ENCODE measurements at regions not wholly inside any gene's neighbourhood (a gene's known extent, or its start where the extent isn't known, plus 50 kb on each side); places are given as distances from the start of the nearest gene placed in this dataset.

DNA sequence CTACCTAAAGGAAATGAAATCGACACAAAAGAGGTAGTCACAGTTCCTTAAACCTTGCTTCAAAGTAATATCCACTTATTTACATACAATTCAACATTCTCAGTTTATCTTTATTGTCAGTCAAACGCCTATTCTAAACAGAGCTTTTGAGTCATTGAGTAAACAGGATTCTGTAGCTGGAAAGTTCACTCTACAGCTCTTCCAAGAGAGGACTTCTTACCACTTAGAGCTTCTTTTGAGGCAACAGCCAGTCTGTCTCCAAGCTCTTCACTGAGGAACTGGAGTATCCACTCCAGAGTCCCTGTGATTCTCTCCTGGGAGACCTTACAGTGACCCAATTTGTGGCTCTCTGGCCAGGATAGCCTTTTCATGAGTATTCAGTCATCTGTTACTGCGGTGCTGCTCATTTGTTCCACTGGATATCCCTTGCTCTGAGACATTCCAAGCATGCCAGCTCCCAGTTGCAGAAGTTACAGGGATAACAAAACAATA lies 210.9 kb upstream of the OSR1 start:
- no peak for TF ChIP-seq SIN3A (IDR thresholded peaks at IDR 0.05; ENCODE audit: borderline replicate concordance, insufficient read depth, low read length)
- TF ChIP-seq POLR2AphosphoS5 (IDR thresholded peaks at IDR 0.05; ENCODE audit: low read depth, low read length): no peak
- TF ChIP-seq FOXP2 (optimal IDR thresholded peaks at IDR 0.05; ENCODE audit: borderline replicate concordance, extremely low read depth, extremely low read length, insufficient read depth): no peak
- TF ChIP-seq TAF1 (IDR thresholded peaks at IDR 0.05; ENCODE audit: borderline replicate concordance, insufficient read depth, low read length): no peak
- no peak for TF ChIP-seq REST (IDR thresholded peaks at IDR 0.05; ENCODE audit: insufficient read depth in 1 of 2, low read depth in 2 of 2, low read length in 2 of 2)

- TF ChIP-seq REST (IDR thresholded peaks at IDR 0.05; ENCODE audit: insufficient read depth in 1 of 2, low read depth in 2 of 2, low read length in 2 of 2) (no peak), POLR2AphosphoS5 (IDR thresholded peaks at IDR 0.05; ENCODE audit: low read depth, low read length) (no peak), FOXP2 (optimal IDR thresholded peaks at IDR 0.05; ENCODE audit: borderline replicate concordance, extremely low read depth, extremely low read length, insufficient read depth) (no peak), TAF1 (IDR thresholded peaks at IDR 0.05; ENCODE audit: borderline replicate concordance, insufficient read depth, low read length) (no peak), SIN3A (IDR thresholded peaks at IDR 0.05; ENCODE audit: borderline replicate concordance, insufficient read depth, low read length) (no peak)
Measured at GRCh38 chr2:19568809-19569208, 210.4 kb upstream of the OSR1 start.

- TF ChIP-seq REST (IDR thresholded peaks at IDR 0.05; ENCODE audit: insufficient read depth in 1 of 2, low read depth in 2 of 2, low read length in 2 of 2): no peak
- TF ChIP-seq POLR2AphosphoS5 (IDR thresholded peaks at IDR 0.05; ENCODE audit: low read depth, low read length): no peak
- no peak for TF ChIP-seq FOXP2 (optimal IDR thresholded peaks at IDR 0.05; ENCODE audit: borderline replicate concordance, extremely low read depth, extremely low read length, insufficient read depth)
- TF ChIP-seq SIN3A (IDR thresholded peaks at IDR 0.05; ENCODE audit: borderline replicate concordance, insufficient read depth, low read length): no peak
- TF ChIP-seq TAF1 (IDR thresholded peaks at IDR 0.05; ENCODE audit: borderline replicate concordance, insufficient read depth, low read length): no peak
Measured at GRCh38 chr2:19560785-19561184, 202.4 kb upstream of the OSR1 start.

DNA sequence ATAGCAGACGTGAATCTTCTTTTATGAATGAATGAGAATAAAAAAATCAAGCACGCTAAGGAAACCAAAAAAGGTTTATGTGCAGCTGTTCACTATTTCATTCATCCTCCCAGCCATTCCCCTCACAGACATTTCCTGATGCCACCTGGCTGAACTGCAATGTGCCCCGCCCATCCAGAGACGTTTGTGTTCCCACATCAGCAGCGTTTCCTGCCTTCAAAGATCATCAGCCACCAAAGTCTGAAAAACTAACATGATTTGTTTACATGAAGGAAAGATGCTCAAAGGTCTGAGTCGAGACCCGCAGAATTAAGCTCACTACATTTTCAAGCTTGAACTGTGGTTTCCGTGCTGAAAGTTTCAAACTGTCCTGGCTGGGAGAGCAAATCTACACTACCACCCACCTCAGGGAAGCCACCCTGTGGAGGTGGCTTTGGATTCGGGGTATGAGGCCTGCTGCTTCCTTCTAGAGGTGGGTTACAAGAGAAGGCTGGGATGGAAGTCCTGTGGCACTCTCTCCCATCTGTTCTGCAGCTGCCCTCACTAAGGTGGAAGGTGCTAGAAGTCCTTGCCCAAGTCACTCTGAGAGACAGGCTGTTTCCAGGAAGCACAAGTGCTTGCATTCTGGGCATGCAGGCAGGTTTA lies 201.3 kb upstream of the OSR1 start:
- TF ChIP-seq REST (IDR thresholded peaks at IDR 0.05; ENCODE audit: insufficient read depth in 1 of 2, low read depth in 2 of 2, low read length in 2 of 2) (no peak), TAF1 (IDR thresholded peaks at IDR 0.05; ENCODE audit: borderline replicate concordance, insufficient read depth, low read length) (no peak), FOXP2 (optimal IDR thresholded peaks at IDR 0.05; ENCODE audit: borderline replicate concordance, extremely low read depth, extremely low read length, insufficient read depth) (no peak), SIN3A (IDR thresholded peaks at IDR 0.05; ENCODE audit: borderline replicate concordance, insufficient read depth, low read length) (no peak), POLR2AphosphoS5 (IDR thresholded peaks at IDR 0.05; ENCODE audit: low read depth, low read length) (no peak)

Measured in PFSK-1 (cell line).